Fibroblast of skin of left biceps (primary cell): ENCODE measurements at regions not wholly inside any gene's neighbourhood (a gene's known extent, or its start where the extent isn't known, plus 50 kb on each side); places are given as distances from the start of the nearest gene placed in this dataset.

ENCODE experiments used
- DNase-seq, 2 experiments: peaks; one replicate each; pipeline ENCODE4 v3.0.0-alpha.2; 2013; ENCODE audit warnings: low read depth in 2 of 2

GRCh38 chr1:55277377-55278130 is 62.4 kb upstream of the USP24 start:
- DNase-seq = peak; percentile 31 to 38

- no peak for DNase-seq
Observed at GRCh38 chr1:55276671-55277376, 61.7 kb upstream of the USP24 start.

GRCh38 chr1:55275941-55276341 is 60.8 kb upstream of the USP24 start:
- DNase-seq = peak in 1 of 2 experiments; percentile 16

- DNase-seq = no peak
Observed at GRCh38 chr1:55275151-55275748, 60.1 kb upstream of the USP24 start.

- DNase-seq = no peak
Observed at GRCh38 chr1:55272994-55273393, 57.8 kb upstream of the USP24 start.
